ENCODE measurements at regions not wholly inside any gene's neighbourhood (a gene's known extent, or its start where the extent isn't known, plus 50 kb on each side); places are given as distances from the start of the nearest gene placed in this dataset.

GRCh38 chr9:74281674-74282073 lies 215.5 kb upstream of the RORB start:
- no peak for DNase-seq

- no peak for DNase-seq
Observed at GRCh38 chr9:74282526-74283253, 214.4 kb upstream of the RORB start.

GRCh38 chr9:74284581-74285450 lies 212.3 kb upstream of the RORB start:
- no peak for DNase-seq

- DNase-seq: no peak
Observed at GRCh38 chr9:74293479-74293878, 203.7 kb upstream of the RORB start.

- DNase-seq: no peak
Observed at GRCh38 chr9:74303945-74304344, 193.2 kb upstream of the RORB start.

GRCh38 chr9:74304598-74304997 lies 192.5 kb upstream of the RORB start:
- DNase-seq: no peak

- no peak for DNase-seq
Observed at GRCh38 chr9:74309654-74310053, 187.5 kb upstream of the RORB start.

GRCh38 chr9:74317235-74317634 lies 179.9 kb upstream of the RORB start:
- DNase-seq: no peak

GRCh38 chr9:74321396-74321795 lies 175.7 kb upstream of the RORB start:
- no peak for DNase-seq

- DNase-seq: no peak
Observed at GRCh38 chr9:74322661-74323314, 174.3 kb upstream of the RORB start.

- no peak for DNase-seq
Observed at GRCh38 chr9:74330487-74331214, 166.5 kb upstream of the RORB start.

GRCh38 chr9:74331607-74332006 lies 165.5 kb upstream of the RORB start:
- DNase-seq: no peak

- DNase-seq: no peak
Observed at GRCh38 chr9:74333384-74334032, 163.6 kb upstream of the RORB start.

- no peak for DNase-seq
Observed at GRCh38 chr9:74334271-74334670, 162.9 kb upstream of the RORB start.

GRCh38 chr9:74336161-74336560 lies 161.0 kb upstream of the RORB start:
- DNase-seq: no peak

GRCh38 chr9:74348777-74349176 lies 148.4 kb upstream of the RORB start:
- DNase-seq: no peak

- no peak for DNase-seq
Observed at GRCh38 chr9:74355107-74355506, 142.0 kb upstream of the RORB start.

GRCh38 chr9:74357577-74357976 lies 139.6 kb upstream of the RORB start:
- DNase-seq: no peak

- no peak for DNase-seq
Observed at GRCh38 chr9:74358959-74359358, 138.2 kb upstream of the RORB start.

GRCh38 chr9:74361508-74361907 lies 135.6 kb upstream of the RORB start:
- no peak for DNase-seq

- no peak for DNase-seq
Observed at GRCh38 chr9:74362423-74362822, 134.7 kb upstream of the RORB start.

GRCh38 chr9:74366111-74366510 lies 131.0 kb upstream of the RORB start:
- DNase-seq: no peak

- DNase-seq: no peak
Observed at GRCh38 chr9:74369844-74370243, 127.3 kb upstream of the RORB start.

Data from CD4-positive, alpha-beta T cell treated with Interferon gamma for 1 hour (primary cell).